HEK293T (cell line): ENCODE measurements at regions not wholly inside any gene's neighbourhood (a gene's known extent, or its start where the extent isn't known, plus 50 kb on each side); places are given as distances from the start of the nearest gene placed in this dataset.

ENCODE experiments used
- CTCF ChIA-PET: fragments of 350-600 bp; formaldehyde crosslinking; extraction: SDS; loops from one replicate; lab custom pipeline; 2021; ENCODE audit warnings: antibody characterized with exemption, inconsistent platforms; lab: Yijun Ruan, JAX
- POLR2A ChIA-PET: fragments of 350-600 bp; formaldehyde crosslinking; extraction: SDS; loops from one replicate; lab custom pipeline; 2020; ENCODE audit warnings: antibody characterized with exemption, inconsistent platforms; lab: Yijun Ruan, JAX
- DNase-seq: peaks from one replicate; pipeline ENCODE4 v3.0.0; 2012; ENCODE audit warnings: mixed read lengths; ENCODE audit errors: extremely low spot score
- ARNT ChIP-seq: fragments of 450-650 bp; IDR thresholded peaks from 2 replicates; pipeline ENCODE4 v1.6.1; 2017; ENCODE audit warnings: mild to moderate bottlenecking
- BHLHE40 ChIP-seq: fragments of 450-650 bp; IDR thresholded peaks from 2 replicates; pipeline ENCODE4 v1.6.1; 2016; ENCODE audit warnings: mild to moderate bottlenecking, moderate library complexity, borderline replicate concordance
- CTBP1 ChIP-seq: fragments of 450-650 bp; IDR thresholded peaks from 2 replicates; pipeline ENCODE4 v1.6.1; 2016; ENCODE audit warnings: borderline replicate concordance
- ELF4 ChIP-seq: fragments of 450-650 bp; IDR thresholded peaks from 2 replicates; pipeline ENCODE4 v1.6.1; 2017; ENCODE audit warnings: antibody characterized with exemption
- FOXA1 ChIP-seq: fragments of 450-650 bp; IDR thresholded peaks from 2 replicates; pipeline ENCODE4 v1.6.1; 2016; ENCODE audit warnings: mild to moderate bottlenecking
- FOXK2 ChIP-seq: fragments of 450-650 bp; IDR thresholded peaks from 2 replicates; pipeline ENCODE4 v1.6.1; 2016; ENCODE audit warnings: mild to moderate bottlenecking
- FOXM1 ChIP-seq: fragments of 450-650 bp; IDR thresholded peaks from 2 replicates; pipeline ENCODE4 v1.6.1; 2017; ENCODE audit warnings: mild to moderate bottlenecking, borderline replicate concordance
- HDGF ChIP-seq: fragments of 450-650 bp; IDR thresholded peaks from 2 replicates; pipeline ENCODE4 v1.6.1; 2017; ENCODE audit warnings: antibody characterized with exemption, borderline replicate concordance
- L3MBTL2 ChIP-seq: fragments of 450-650 bp; conservative IDR thresholded peaks from 2 replicates; pipeline ENCODE4 v1.6.1; 2016; ENCODE audit warnings: mild to moderate bottlenecking
- LEF1 ChIP-seq: fragments of 450-650 bp; IDR thresholded peaks from 2 replicates; pipeline ENCODE4 v1.6.1; 2017; ENCODE audit warnings: mild to moderate bottlenecking, borderline replicate concordance
- NFRKB ChIP-seq: fragments of 450-650 bp; IDR thresholded peaks from 2 replicates; pipeline ENCODE4 v1.6.1; 2016; ENCODE audit warnings: mild to moderate bottlenecking, moderate library complexity
- PKNOX1 ChIP-seq: fragments of 450-650 bp; IDR thresholded peaks from 2 replicates; pipeline ENCODE4 v1.6.1; 2016
- SP1 ChIP-seq: fragments of 450-650 bp; IDR thresholded peaks from 2 replicates; pipeline ENCODE4 v1.6.1; 2017
- SUZ12 ChIP-seq: fragments of 450-650 bp; IDR thresholded peaks from 2 replicates; pipeline ENCODE4 v1.6.1; 2016; ENCODE audit warnings: mild to moderate bottlenecking
- TARDBP ChIP-seq: fragments of 450-650 bp; IDR thresholded peaks from 2 replicates; pipeline ENCODE4 v1.6.1; 2016
- ZNF384 ChIP-seq: fragments of 450-650 bp; IDR thresholded peaks from 2 replicates; pipeline ENCODE4 v1.6.1; 2016

GRCh38 chr5:2011481-2012411 lies 129.0 kb upstream of the IRX4 start:
- DNase-seq, result no peak
- CTCF ChIA-PET, result no interaction called here
- TF ChIP-seq FOXM1 (no peak), CTBP1 (no peak), LEF1 (no peak), HDGF (no peak), TARDBP (no peak), FOXA1 (no peak), ZNF384 (no peak), PKNOX1 (no peak), BHLHE40 (no peak), ELF4 (no peak), SUZ12 (no peak), NFRKB (no peak), ARNT (no peak), SP1 (no peak)
- POLR2A ChIA-PET, result no interaction called here

GRCh38 chr5:2010940-2011339 lies 128.2 kb upstream of the IRX4 start:
- ChIA-PET POLR2A (no interaction called here), CTCF (no interaction called here)
- TF ChIP-seq SP1 (no peak), FOXM1 (no peak), HDGF (no peak), ELF4 (no peak), FOXA1 (no peak), SUZ12 (no peak), FOXK2 (no peak), PKNOX1 (no peak), ARNT (no peak), LEF1 (no peak), TARDBP (no peak), NFRKB (no peak), CTBP1 (no peak), L3MBTL2 (no peak), ZNF384 (no peak), BHLHE40 (no peak)
- no peak for DNase-seq

GRCh38 chr5:2009986-2010914 lies 127.5 kb upstream of the IRX4 start:
- POLR2A ChIA-PET, result no interaction called here
- no peak for TF ChIP-seq NFRKB
- no peak for TF ChIP-seq FOXA1
- TF ChIP-seq ZNF384, result no peak
- TF ChIP-seq SP1, result no peak
- TF ChIP-seq BHLHE40, result no peak
- no peak for TF ChIP-seq ELF4
- no peak for TF ChIP-seq L3MBTL2
- TF ChIP-seq ARNT, result no peak
- no peak for TF ChIP-seq FOXM1
- TF ChIP-seq LEF1, result no peak
- TF ChIP-seq HDGF, result no peak
- TF ChIP-seq TARDBP, result no peak
- TF ChIP-seq PKNOX1, result no peak
- no peak for TF ChIP-seq SUZ12
- CTCF ChIA-PET, result no interaction called here
- DNase-seq, result no peak

- DNase-seq, result no peak
- TF ChIP-seq ELF4, result no peak
- no peak for TF ChIP-seq TARDBP
- no peak for TF ChIP-seq NFRKB
- TF ChIP-seq ZNF384, result no peak
- TF ChIP-seq SUZ12, result no peak
- TF ChIP-seq HDGF, result no peak
- TF ChIP-seq FOXK2, result no peak
- no peak for TF ChIP-seq FOXM1
- no peak for TF ChIP-seq ARNT
- TF ChIP-seq L3MBTL2, result no peak
- TF ChIP-seq PKNOX1, result no peak
- TF ChIP-seq FOXA1, result no peak
- TF ChIP-seq LEF1, result no peak
- no peak for TF ChIP-seq SP1
- TF ChIP-seq BHLHE40, result no peak
- TF ChIP-seq CTBP1, result no peak
- ChIA-PET CTCF (no interaction called here), POLR2A (no interaction called here)
Observed at GRCh38 chr5:2008851-2009629, 126.3 kb upstream of the IRX4 start.
